ENCODE measurements at regions not wholly inside any gene's neighbourhood (a gene's known extent, or its start where the extent isn't known, plus 50 kb on each side); places are given as distances from the start of the nearest gene placed in this dataset.

- DNase-seq (ENCODE audit: low read depth, low spot score), result no peak
These were observed 60.6 kb upstream of the CDK20 start for GRCh38 chr9:88034964-88035363.

GRCh38 chr9:88033359-88033702, 59.0 kb upstream of the CDK20 start:
- DNase-seq (ENCODE audit: low read depth, low spot score), result no peak

GRCh38 chr9:88028338-88028737, 54.0 kb upstream of the CDK20 start:
- DNase-seq (ENCODE audit: low read depth, low spot score), result no peak

GRCh38 chr9:88026118-88026479, 51.8 kb upstream of the CDK20 start:
- no peak for DNase-seq (ENCODE audit: low read depth, low spot score)

GRCh38 chr9:88025411-88026117, 51.2 kb upstream of the CDK20 start:
- DNase-seq (ENCODE audit: low read depth, low spot score), result no peak

GRCh38 chr9:88024896-88025295, 50.6 kb upstream of the CDK20 start:
- no peak for DNase-seq (ENCODE audit: low read depth, low spot score)

All from astrocyte of the hippocampus (primary cell).